Urothelium cell line (cell line): ENCODE measurements at regions not wholly inside any gene's neighbourhood (a gene's known extent, or its start where the extent isn't known, plus 50 kb on each side); places are given as distances from the start of the nearest gene placed in this dataset.

Experiments used
- DNase-seq: peaks from one replicate; pipeline ENCODE4 v3.0.0; 2011; ENCODE audit warnings: low spot score, mixed read lengths
- FAIRE-seq: peaks from 2 replicates; lab custom pipeline; 2011; peaks lifted over from hg19 to GRCh38; lab: Jason Lieb, UNC

GRCh38 chr7:130941322-130942210 is 207.6 kb upstream of the KLF14 start:
- DNase-seq (no peak), FAIRE-seq (no peak)

GRCh38 chr7:130942211-130942964 is 208.4 kb upstream of the KLF14 start:
- no peak for FAIRE-seq
- DNase-seq: no peak

GRCh38 chr7:130943336-130943901 is 209.4 kb upstream of the KLF14 start:
- FAIRE-seq: no peak
- DNase-seq: no peak

GRCh38 chr7:130943981-130944380 is 210.0 kb upstream of the KLF14 start:
- FAIRE-seq (no peak), DNase-seq (no peak)

GRCh38 chr7:130944997-130945396 is 211.0 kb upstream of the KLF14 start:
- DNase-seq (no peak), FAIRE-seq (no peak)

- no peak for FAIRE-seq
- no peak for DNase-seq
Measured at GRCh38 chr7:130945411-130945811, 211.4 kb upstream of the KLF14 start.

- DNase-seq: no peak
- FAIRE-seq: no peak
Measured at GRCh38 chr7:130946114-130946513, 212.1 kb upstream of the KLF14 start.

- FAIRE-seq (no peak), DNase-seq (no peak)
Measured at GRCh38 chr7:130947792-130948580, 214.0 kb upstream of the KLF14 start.

- DNase-seq: no peak
- FAIRE-seq: no peak
Measured at GRCh38 chr7:130948822-130949221, 214.8 kb upstream of the KLF14 start.

GRCh38 chr7:130949550-130949949 is 215.5 kb upstream of the KLF14 start:
- FAIRE-seq: no peak
- no peak for DNase-seq

- no peak for FAIRE-seq
- DNase-seq: no peak
Measured at GRCh38 chr7:130950054-130950453, 216.0 kb upstream of the KLF14 start.

- FAIRE-seq (no peak), DNase-seq (no peak)
Measured at GRCh38 chr7:130950741-130951140, 216.7 kb upstream of the KLF14 start.

- FAIRE-seq (no peak), DNase-seq (no peak)
Measured at GRCh38 chr7:130951303-130951975, 217.4 kb upstream of the KLF14 start.

GRCh38 chr7:130951976-130952876 is 218.2 kb upstream of the KLF14 start:
- no peak for FAIRE-seq
- DNase-seq: no peak

GRCh38 chr7:130953196-130953595 is 219.2 kb upstream of the KLF14 start:
- FAIRE-seq: no peak
- no peak for DNase-seq

GRCh38 chr7:130954918-130955564 is 221.0 kb upstream of the KLF14 start:
- FAIRE-seq (no peak), DNase-seq (no peak)

- FAIRE-seq (no peak), DNase-seq (no peak)
Measured at GRCh38 chr7:130955565-130955919, 221.5 kb upstream of the KLF14 start.

- FAIRE-seq (no peak), DNase-seq (no peak)
Measured at GRCh38 chr7:130956417-130957136, 222.6 kb upstream of the KLF14 start.
